ENCODE measurements at regions not wholly inside any gene's neighbourhood (a gene's known extent, or its start where the extent isn't known, plus 50 kb on each side); places are given as distances from the start of the nearest gene placed in this dataset.

- Histone ChIP-seq H4K20me1 (ENCODE audit: insufficient read depth) (no peaks in the 10 kb centered on the region), H3K4me2 (no peak overlapping the region), H3K4me3 (ENCODE audit: low read depth in 2 of 2, low read length in 1 of 2) (no peak overlapping the region), H3K4me1 (ENCODE audit: control insufficient read depth in 1 of 2, insufficient read depth in 2 of 2, low read depth in 1 of 2, low read length in 1 of 2) (no peaks in the 10 kb centered on the region), H3K27ac (ENCODE audit: low read depth in 2 of 2, low read length in 1 of 2) (no peak overlapping the region), H3F3A (replicated peaks; ENCODE audit: insufficient read depth) (no peaks in the 10 kb centered on the region), H2AFZ (ENCODE audit: low read depth) (no peak overlapping the region), H3K36me3 (replicated peaks in 1 of 2; ENCODE audit: control insufficient read depth in 1 of 2, insufficient read depth in 2 of 2, low read length in 1 of 2) (no peaks in the 10 kb centered on the region), H3K9me3 (no peaks in the 10 kb centered on the region), H3K27me3 (ENCODE audit: insufficient read depth) (no peaks in the 10 kb centered on the region), H3K9me2 (0 out of 2 replicates have a peak, but pooled peaks cover 3% of the 10 kb centered on the region), H3K9ac (no peak overlapping the region), H3K79me2 (ENCODE audit: insufficient read depth) (no peaks in the 10 kb centered on the region)
- no peak for TF ChIP-seq RXRA (IDR thresholded peaks at IDR 0.05; ENCODE audit: borderline replicate concordance, low read depth)
- TF ChIP-seq FOSL2 (IDR thresholded peaks at IDR 0.05; ENCODE audit: borderline replicate concordance, low read depth): no peak
- no peak for TF ChIP-seq MAX (IDR thresholded peaks at IDR 0.05; ENCODE audit: low read depth)
- no peak for TF ChIP-seq MXI1 (IDR thresholded peaks at IDR 0.05; ENCODE audit: low read depth, low read length)
- no peak for TF ChIP-seq GATA2 (CRISPR knock-in tag; IDR thresholded peaks at IDR 0.05)
- TF ChIP-seq ELF1 (IDR thresholded peaks at IDR 0.05): no peak
- no peak for TF ChIP-seq USF2 (IDR thresholded peaks at IDR 0.05; ENCODE audit: borderline replicate concordance, low read depth, low read length)
- no peak for TF ChIP-seq JUND (IDR thresholded peaks at IDR 0.05)
- no peak for TF ChIP-seq EP300 (IDR thresholded peaks at IDR 0.05; ENCODE audit: borderline replicate concordance in 1 of 2, low read depth in 1 of 2, low read length in 1 of 2)
- TF ChIP-seq TEAD4 (IDR thresholded peaks at IDR 0.05; ENCODE audit: borderline replicate concordance, insufficient read depth): no peak
- no peak for TF ChIP-seq CHD2 (IDR thresholded peaks at IDR 0.05; ENCODE audit: low read length, partially characterized antibody)
- TF ChIP-seq SMC3 (IDR thresholded peaks at IDR 0.05; ENCODE audit: low read depth, low read length): no peak
- no peak for TF ChIP-seq GABPA (IDR thresholded peaks at IDR 0.05; ENCODE audit: low read depth)
- no peak for TF ChIP-seq CTCF (IDR thresholded peaks at IDR 0.05)
- ChIA-PET POLR2A (no interaction called here), CTCF (no interaction called here)
- DNase-seq: no peak
- WGBS (ENCODE audit: low lambda C conversion rate): 4% methylated on average over 4 of the region's 6 CpGs
These were observed 412.1 kb upstream of the IRX2 start for GRCh38 chr5:3163626-3164025.

- Histone ChIP-seq H4K20me1 (ENCODE audit: insufficient read depth) (no peaks in the 10 kb centered on the region), H3K9me2 (no peaks in the 10 kb centered on the region), H3K9me3 (no peaks in the 10 kb centered on the region), H3K79me2 (ENCODE audit: insufficient read depth) (no peaks in the 10 kb centered on the region), H3K9ac (no peak overlapping the region), H3F3A (replicated peaks; ENCODE audit: insufficient read depth) (no peaks in the 10 kb centered on the region), H3K4me1 (ENCODE audit: control insufficient read depth in 1 of 2, insufficient read depth in 2 of 2, low read depth in 1 of 2, low read length in 1 of 2) (no peaks in the 10 kb centered on the region), H3K4me2 (no peak overlapping the region), H3K36me3 (replicated peaks in 1 of 2; ENCODE audit: control insufficient read depth in 1 of 2, insufficient read depth in 2 of 2, low read length in 1 of 2) (no peaks in the 10 kb centered on the region), H3K27ac (ENCODE audit: low read depth in 2 of 2, low read length in 1 of 2) (no peak overlapping the region), H3K4me3 (ENCODE audit: low read depth in 2 of 2, low read length in 1 of 2) (no peak overlapping the region), H2AFZ (ENCODE audit: low read depth) (no peak overlapping the region), H3K27me3 (ENCODE audit: insufficient read depth) (no peaks in the 10 kb centered on the region; the same call in 1 of the 2 replicates)
- ChIA-PET CTCF (no interaction called here), POLR2A (no interaction called here)
- no peak for DNase-seq
- WGBS (ENCODE audit: low lambda C conversion rate): 0% methylated on average over 3 of the region's 8 CpGs
- TF ChIP-seq EP300 (IDR thresholded peaks at IDR 0.05; ENCODE audit: borderline replicate concordance in 1 of 2, low read depth in 1 of 2, low read length in 1 of 2) (no peak), CHD2 (IDR thresholded peaks at IDR 0.05; ENCODE audit: low read length, partially characterized antibody) (no peak), MEF2A (IDR thresholded peaks at IDR 0.05; ENCODE audit: borderline replicate concordance, low read depth) (no peak), SIN3A (IDR thresholded peaks at IDR 0.05; ENCODE audit: borderline replicate concordance, low read depth, low read length) (no peak), SMC3 (IDR thresholded peaks at IDR 0.05; ENCODE audit: low read depth, low read length) (no peak), USF2 (IDR thresholded peaks at IDR 0.05; ENCODE audit: borderline replicate concordance, low read depth, low read length) (no peak), TCF12 (IDR thresholded peaks at IDR 0.05) (no peak), ZBTB33 (IDR thresholded peaks at IDR 0.05; ENCODE audit: borderline replicate concordance, low read depth) (no peak), RAD21 (IDR thresholded peaks at IDR 0.05; ENCODE audit: low read length) (no peak), RXRA (IDR thresholded peaks at IDR 0.05; ENCODE audit: borderline replicate concordance, low read depth) (no peak), MAX (IDR thresholded peaks at IDR 0.05; ENCODE audit: low read depth) (no peak)
These were observed 410.2 kb upstream of the IRX2 start for GRCh38 chr5:3161672-3162071.
